Activated CD4-positive, alpha-beta T cell treated with anti-CD3 and anti-CD28 coated beads, Interleukin-2, amount 10 ng/mL, durations not matched to agents 7 days and 5 days (primary cell): ENCODE measurements at regions not wholly inside any gene's neighbourhood (a gene's known extent, or its start where the extent isn't known, plus 50 kb on each side); places are given as distances from the start of the nearest gene placed in this dataset.
"Not testable (repeated sequence)": the region's sequence is repeated elsewhere in the genome, so short reads cannot be mapped to it uniquely, and the experiment has no call there.

Source experiments
- CTCF ChIA-PET: fragments of 350-600 bp; sonication (Branson Sonifier 250); formaldehyde crosslinking; loops from one replicate; lab custom pipeline; 2021; ENCODE audit warnings: antibody characterized with exemption; lab: Charles Lee
- POLR2A ChIA-PET: fragments of 350-600 bp; sonication (Branson Sonifier 250); formaldehyde crosslinking; loops from one replicate; lab custom pipeline; 2021; ENCODE audit warnings: antibody characterized with exemption; lab: Charles Lee
- DNase-seq: peaks from one replicate; pipeline ENCODE4 v3.0.0-alpha.2; 2020
- H3K27ac Mint-ChIP-seq: one replicate; pipeline ENCODE4 v1.8.0; 2021; ENCODE audit warnings: mild to moderate bottlenecking, moderate library complexity, mixed read lengths
- H3K27me3 Mint-ChIP-seq: one replicate; pipeline ENCODE4 v1.8.0; 2021; ENCODE audit warnings: mixed read lengths
- H3K36me3 Mint-ChIP-seq: one replicate; pipeline ENCODE4 v1.8.0; 2021; ENCODE audit warnings: low read depth, mixed read lengths
- H3K4me1 Mint-ChIP-seq: one replicate; pipeline ENCODE4 v1.8.0; 2021; ENCODE audit warnings: mixed read lengths
- H3K4me3 Mint-ChIP-seq: one replicate; pipeline ENCODE4 v1.8.0; 2021; ENCODE audit warnings: mild to moderate bottlenecking, moderate library complexity, mixed read lengths
- H3K9me3 Mint-ChIP-seq: one replicate; pipeline ENCODE4 v1.8.0; 2021; ENCODE audit warnings: mixed read lengths

- H3K4me1 Mint-ChIP-seq, result peaks cover 2% of the 10 kb centered on the region
These were observed 88.0 kb upstream of the ALKAL2 start for GRCh38 chr2:375956-376307.

DNA sequence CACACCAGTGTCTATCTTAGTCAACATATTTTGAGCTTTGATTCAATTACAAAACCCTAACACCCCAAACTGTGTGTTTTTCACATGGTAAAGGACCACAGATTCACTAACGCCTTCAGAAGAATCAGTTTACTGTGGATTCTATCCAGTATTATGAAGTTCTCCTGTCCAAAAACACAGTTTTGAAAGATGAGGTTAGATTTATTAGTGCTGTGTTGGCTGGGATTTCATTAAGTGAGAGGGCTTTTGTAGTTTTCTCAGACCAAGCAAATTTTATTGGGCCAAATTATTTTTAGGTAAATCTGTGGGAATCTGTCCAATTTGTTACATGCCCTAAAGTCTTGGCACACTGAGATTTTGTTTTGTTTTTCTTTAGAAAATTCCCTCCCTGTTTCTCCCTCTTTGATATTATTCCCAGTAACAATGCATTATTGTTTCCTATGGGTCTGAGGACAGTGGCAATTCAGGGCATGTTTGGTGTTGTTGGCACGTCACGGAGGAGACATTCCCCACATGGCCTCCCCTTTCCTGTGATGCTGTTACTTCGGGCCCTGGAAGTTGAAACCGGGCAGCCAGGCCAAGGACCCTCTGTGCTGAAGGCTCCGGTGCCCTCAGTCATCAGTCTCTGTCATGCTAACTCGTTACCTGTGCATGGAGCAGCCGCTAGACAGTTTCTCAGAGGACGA, 87.5 kb upstream of the ALKAL2 start:
- no peak for DNase-seq
- H3K4me1 Mint-ChIP-seq, result peaks cover 2% of the 10 kb centered on the region
- peaks cover 8% of the 10 kb centered on the region for H3K9me3 Mint-ChIP-seq
- no peak overlapping the region for H3K4me3 Mint-ChIP-seq
- H3K27me3 Mint-ChIP-seq, result peaks cover 10% of the 10 kb centered on the region
- no peaks in the 10 kb centered on the region for H3K36me3 Mint-ChIP-seq
- POLR2A ChIA-PET, result no interaction called here
- CTCF ChIA-PET, result no interaction called here
- H3K27ac Mint-ChIP-seq, result no peak overlapping the region

More at GRCh38 chr2:375956-376307, 88.0 kb upstream of the ALKAL2 start:
- no peaks in the 10 kb centered on the region for H3K36me3 Mint-ChIP-seq
- ChIA-PET CTCF (no interaction called here), POLR2A (no interaction called here)
- DNase-seq, result no peak
- H3K9me3 Mint-ChIP-seq, result peaks cover 8% of the 10 kb centered on the region
- no peak overlapping the region for H3K27ac Mint-ChIP-seq
- no peak overlapping the region for H3K4me3 Mint-ChIP-seq
- H3K27me3 Mint-ChIP-seq, result peaks cover 10% of the 10 kb centered on the region

- no peaks in the 10 kb centered on the region for H3K36me3 Mint-ChIP-seq
- H3K27me3 Mint-ChIP-seq, result peaks cover 4% of the 10 kb centered on the region
- ChIA-PET POLR2A (no interaction called here), CTCF (no interaction called here)
- H3K4me1 Mint-ChIP-seq, result peaks cover 4% of the 10 kb centered on the region
- no peaks in the 10 kb centered on the region for H3K9me3 Mint-ChIP-seq
- no peak for DNase-seq
- H3K4me3 Mint-ChIP-seq, result no peak overlapping the region
- no peak overlapping the region for H3K27ac Mint-ChIP-seq
These were observed 80.5 kb upstream of the ALKAL2 start for GRCh38 chr2:368386-368785.

DNA sequence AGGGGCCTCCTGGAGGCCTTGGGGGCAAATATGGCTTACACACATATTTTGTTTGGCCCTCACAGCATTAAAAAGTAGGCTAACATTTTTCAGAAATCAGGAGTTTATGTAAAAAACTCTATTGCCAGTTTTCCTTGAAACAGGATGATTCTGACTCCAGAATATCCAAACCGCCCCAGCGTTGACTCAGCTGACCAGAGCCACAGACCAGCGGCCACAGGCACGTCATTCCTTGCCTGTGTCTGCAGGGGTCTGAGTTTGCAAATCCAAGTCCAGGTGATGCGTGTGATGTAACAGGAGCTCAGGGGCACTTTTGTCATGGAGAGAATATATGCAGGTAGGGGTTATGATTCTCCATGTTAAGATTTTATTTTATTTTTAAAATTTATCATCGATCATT, 79.4 kb upstream of the ALKAL2 start:
- Mint-ChIP-seq H3K36me3 (no peaks in the 10 kb centered on the region), H3K27ac (no peak overlapping the region), H3K4me1 (peaks cover 4% of the 10 kb centered on the region), H3K4me3 (no peak overlapping the region), H3K9me3 (no peaks in the 10 kb centered on the region), H3K27me3 (peaks cover 4% of the 10 kb centered on the region)
- ChIA-PET POLR2A (no interaction called here), CTCF (no interaction called here)
- no peak for DNase-seq

- ChIA-PET CTCF (no interaction called here), POLR2A (no interaction called here)
- peaks cover 4% of the 10 kb centered on the region for H3K4me1 Mint-ChIP-seq
- no peaks in the 10 kb centered on the region for H3K9me3 Mint-ChIP-seq
- no peak overlapping the region for H3K27ac Mint-ChIP-seq
- no peak overlapping the region for H3K4me3 Mint-ChIP-seq
- no peak for DNase-seq
- peaks cover 4% of the 10 kb centered on the region for H3K27me3 Mint-ChIP-seq
- H3K36me3 Mint-ChIP-seq, result no peaks in the 10 kb centered on the region
These were observed 78.8 kb upstream of the ALKAL2 start for GRCh38 chr2:366706-367105.

GRCh38 chr2:365367-366275, 77.7 kb upstream of the ALKAL2 start:
- CTCF ChIA-PET, result no interaction called here
- Mint-ChIP-seq H3K4me3 (no peak overlapping the region), H3K9me3 (no peaks in the 10 kb centered on the region), H3K4me1 (peaks cover 4% of the 10 kb centered on the region), H3K27me3 (peaks cover under 1% of the 10 kb centered on the region), H3K27ac (no peak overlapping the region), H3K36me3 (no peaks in the 10 kb centered on the region)
- POLR2A ChIA-PET, result no interaction called here
- no peak for DNase-seq

- H3K4me3 Mint-ChIP-seq, result no peak overlapping the region
- ChIA-PET CTCF (no interaction called here), POLR2A (no interaction called here)
- no peak overlapping the region for H3K27ac Mint-ChIP-seq
- peaks cover 4% of the 10 kb centered on the region for H3K4me1 Mint-ChIP-seq
- DNase-seq, result no peak
- no peaks in the 10 kb centered on the region for H3K9me3 Mint-ChIP-seq
- H3K27me3 Mint-ChIP-seq, result peaks cover 6% of the 10 kb centered on the region
- H3K36me3 Mint-ChIP-seq, result no peaks in the 10 kb centered on the region
These were observed 76.1 kb upstream of the ALKAL2 start for GRCh38 chr2:363824-364470.

DNA sequence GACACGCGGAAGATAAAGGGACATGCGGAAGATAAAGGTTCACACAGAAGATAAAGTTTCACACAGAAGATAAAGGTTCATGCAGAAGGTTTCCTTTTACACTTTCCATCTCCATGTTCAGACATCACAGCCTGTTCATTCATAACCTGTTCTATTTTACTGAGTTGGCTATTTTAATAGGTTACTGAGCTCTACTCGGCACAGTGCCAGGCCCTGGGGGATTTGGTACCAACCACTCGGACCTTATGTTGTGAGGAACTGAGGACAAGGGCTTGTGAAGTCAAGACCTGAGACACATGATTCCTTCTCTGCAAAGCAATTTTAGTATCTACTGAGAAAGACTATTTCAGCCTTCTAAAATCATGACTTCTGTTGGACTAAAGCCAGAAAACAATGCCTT, 75.0 kb upstream of the ALKAL2 start:
- H3K27me3 Mint-ChIP-seq, result peaks cover 6% of the 10 kb centered on the region
- H3K36me3 Mint-ChIP-seq, result no peaks in the 10 kb centered on the region
- H3K4me1 Mint-ChIP-seq, result no peaks in the 10 kb centered on the region
- H3K9me3 Mint-ChIP-seq, result no peaks in the 10 kb centered on the region
- H3K27ac Mint-ChIP-seq, result no peak overlapping the region
- no peak overlapping the region for H3K4me3 Mint-ChIP-seq
- DNase-seq, result no peak
- ChIA-PET POLR2A (no interaction called here), CTCF (interaction anchor here (0.7 kb wide), 1 partner anchor 125 kb away, joined by 3 read pairs; no protein-coding TSS in a partner anchor)

DNA sequence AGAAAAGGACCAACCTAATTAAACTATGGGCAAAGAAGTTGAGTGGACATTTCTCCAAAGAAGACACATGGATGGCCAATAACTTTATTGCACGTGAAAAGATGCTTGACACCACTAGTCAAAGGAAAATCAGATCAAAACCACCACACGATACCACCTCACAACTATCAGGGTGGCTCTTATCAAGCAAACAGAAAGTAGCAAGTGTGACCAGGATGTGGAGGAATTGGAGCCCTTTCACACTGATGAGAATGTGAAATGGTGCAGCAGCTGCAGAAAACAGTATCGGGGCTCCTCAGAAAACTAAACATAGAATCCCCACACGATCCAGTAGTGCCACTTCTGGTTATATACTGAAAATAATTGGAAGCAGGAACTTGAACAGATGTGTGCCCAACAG, 72.2 kb upstream of the ALKAL2 start:
- Mint-ChIP-seq H3K4me1 (no peaks in the 10 kb centered on the region), H3K9me3 (no peaks in the 10 kb centered on the region), H3K27me3 (peaks cover 6% of the 10 kb centered on the region), H3K27ac (no peak overlapping the region), H3K4me3 (no peak overlapping the region), H3K36me3 (no peaks in the 10 kb centered on the region)
- POLR2A ChIA-PET, result no interaction called here
- DNase-seq, result no peak
- CTCF ChIA-PET, result no interaction called here

DNA sequence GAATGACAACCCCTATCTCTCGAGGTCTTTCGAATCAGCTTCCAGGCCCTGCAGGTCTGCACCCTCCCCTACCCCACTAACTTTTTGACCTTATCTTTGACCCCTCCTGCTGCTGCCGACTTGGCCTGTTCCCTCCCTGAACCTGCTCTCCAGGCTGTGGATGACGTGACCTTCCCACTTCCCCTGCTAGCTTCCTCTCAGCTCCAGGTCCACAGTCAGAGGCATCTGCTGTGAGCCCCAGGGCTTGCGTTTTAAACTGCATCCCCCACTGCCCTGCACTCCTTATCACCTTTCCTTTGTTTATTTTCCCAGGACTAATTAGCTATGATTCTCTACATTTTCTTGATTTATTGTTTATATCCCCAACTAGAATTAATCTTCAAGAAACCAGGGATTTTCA, 71.2 kb upstream of the ALKAL2 start:
- H3K4me3 Mint-ChIP-seq, result no peak overlapping the region

GRCh38 chr2:357811-358210, 69.9 kb upstream of the ALKAL2 start:
- H3K9me3 Mint-ChIP-seq, result no peaks in the 10 kb centered on the region
- no peak overlapping the region for H3K4me3 Mint-ChIP-seq
- no peaks in the 10 kb centered on the region for H3K36me3 Mint-ChIP-seq
- no peak for DNase-seq
- ChIA-PET POLR2A (no interaction called here), CTCF (no interaction called here)
- H3K27me3 Mint-ChIP-seq, result peaks cover 6% of the 10 kb centered on the region
- no peak overlapping the region for H3K27ac Mint-ChIP-seq
- H3K4me1 Mint-ChIP-seq, result no peaks in the 10 kb centered on the region

More for the DNA sequence above, 71.2 kb upstream of the ALKAL2 start:
- Mint-ChIP-seq H3K9me3 (no peaks in the 10 kb centered on the region), H3K36me3 (no peaks in the 10 kb centered on the region), H3K27me3 (peaks cover 6% of the 10 kb centered on the region), H3K27ac (no peak overlapping the region), H3K4me1 (no peaks in the 10 kb centered on the region)
- no peak for DNase-seq
- ChIA-PET POLR2A (no interaction called here), CTCF (no interaction called here)

DNA sequence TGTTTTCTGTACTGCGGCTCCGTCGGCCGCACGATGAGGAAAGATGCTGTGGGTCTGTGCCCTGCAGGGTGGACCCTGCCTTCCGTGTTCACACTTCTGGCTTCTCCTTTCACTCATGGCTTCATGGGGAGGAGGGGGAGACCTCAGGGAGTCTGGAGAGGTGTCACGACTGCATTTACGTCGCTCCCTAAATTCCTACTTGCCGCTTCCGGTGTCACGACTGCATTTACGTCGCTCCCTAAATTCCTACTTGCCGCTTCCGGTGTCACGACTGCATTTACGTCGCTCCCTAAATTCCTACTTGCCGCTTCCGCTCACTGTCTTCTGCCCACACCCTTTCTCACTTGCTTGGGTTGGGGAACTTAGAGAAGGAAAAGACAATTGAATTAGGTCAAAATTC, 68.4 kb upstream of the ALKAL2 start:
- H3K36me3 Mint-ChIP-seq, H3K27ac Mint-ChIP-seq, DNase-seq, H3K4me3 Mint-ChIP-seq, CTCF ChIA-PET, POLR2A ChIA-PET, H3K9me3 Mint-ChIP-seq, H3K27me3 Mint-ChIP-seq, H3K4me1 Mint-ChIP-seq: not testable (repeated sequence)

DNA sequence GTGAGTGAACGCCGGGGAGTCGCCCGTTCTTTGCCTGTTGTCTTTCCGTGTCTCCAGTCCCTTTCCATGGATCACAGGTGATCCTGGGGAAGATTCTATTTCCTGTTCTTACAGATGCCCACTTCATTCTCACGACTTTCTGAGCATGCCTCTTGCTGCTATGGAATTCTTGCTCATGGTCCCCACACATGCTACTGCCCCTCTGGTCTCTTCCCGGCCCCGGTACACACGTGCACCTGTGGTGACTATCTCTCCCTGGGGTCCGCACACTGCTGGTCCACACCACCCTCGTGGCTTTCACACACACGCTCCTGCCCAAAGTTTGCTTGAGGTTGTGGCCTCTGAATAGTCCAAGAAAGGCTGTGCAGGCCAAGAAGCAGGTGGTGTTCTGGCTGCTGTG, 67.9 kb upstream of the ALKAL2 start:
- no peaks in the 10 kb centered on the region for H3K4me1 Mint-ChIP-seq
- CTCF ChIA-PET, result no interaction called here
- H3K27ac Mint-ChIP-seq, result no peak overlapping the region
- H3K27me3 Mint-ChIP-seq, result peaks cover 6% of the 10 kb centered on the region
- H3K9me3 Mint-ChIP-seq, result no peaks in the 10 kb centered on the region
- no peaks in the 10 kb centered on the region for H3K36me3 Mint-ChIP-seq
- H3K4me3 Mint-ChIP-seq, result no peak overlapping the region
- POLR2A ChIA-PET, result no interaction called here
- DNase-seq, result no peak
